B cell (primary cell): ENCODE measurements at regions not wholly inside any gene's neighbourhood (a gene's known extent, or its start where the extent isn't known, plus 50 kb on each side); places are given as distances from the start of the nearest gene placed in this dataset.

Experiments used
- EZH2 ChIP-seq: IDR thresholded peaks from 2 replicates; pipeline ENCODE4 v1.6.1; 2012; ENCODE audit warnings: borderline replicate concordance, low read depth, mild to moderate bottlenecking, moderate library complexity, low read length; ENCODE audit not compliant: insufficient read depth, poor library complexity, severe bottlenecking
- TF ChIP-seq, protein P1 (sequence below): fragments of 200-600 bp; IDR thresholded peaks from one replicate; pipeline ENCODE4 v1.8.0; 2022; ENCODE audit warnings: antibody characterized with exemption, mild to moderate bottlenecking

GRCh38 chr6:40075056-40075590 lies 140.9 kb upstream of the MOCS1 start:
- TF ChIP-seq, protein P1, sequence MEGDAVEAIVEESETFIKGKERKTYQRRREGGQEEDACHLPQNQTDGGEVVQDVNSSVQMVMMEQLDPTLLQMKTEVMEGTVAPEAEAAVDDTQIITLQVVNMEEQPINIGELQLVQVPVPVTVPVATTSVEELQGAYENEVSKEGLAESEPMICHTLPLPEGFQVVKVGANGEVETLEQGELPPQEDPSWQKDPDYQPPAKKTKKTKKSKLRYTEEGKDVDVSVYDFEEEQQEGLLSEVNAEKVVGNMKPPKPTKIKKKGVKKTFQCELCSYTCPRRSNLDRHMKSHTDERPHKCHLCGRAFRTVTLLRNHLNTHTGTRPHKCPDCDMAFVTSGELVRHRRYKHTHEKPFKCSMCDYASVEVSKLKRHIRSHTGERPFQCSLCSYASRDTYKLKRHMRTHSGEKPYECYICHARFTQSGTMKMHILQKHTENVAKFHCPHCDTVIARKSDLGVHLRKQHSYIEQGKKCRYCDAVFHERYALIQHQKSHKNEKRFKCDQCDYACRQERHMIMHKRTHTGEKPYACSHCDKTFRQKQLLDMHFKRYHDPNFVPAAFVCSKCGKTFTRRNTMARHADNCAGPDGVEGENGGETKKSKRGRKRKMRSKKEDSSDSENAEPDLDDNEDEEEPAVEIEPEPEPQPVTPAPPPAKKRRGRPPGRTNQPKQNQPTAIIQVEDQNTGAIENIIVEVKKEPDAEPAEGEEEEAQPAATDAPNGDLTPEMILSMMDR = no peak
- TF ChIP-seq EZH2 = no peak
